ENCODE measurements at regions not wholly inside any gene's neighbourhood (a gene's known extent, or its start where the extent isn't known, plus 50 kb on each side); places are given as distances from the start of the nearest gene placed in this dataset.

DNA sequence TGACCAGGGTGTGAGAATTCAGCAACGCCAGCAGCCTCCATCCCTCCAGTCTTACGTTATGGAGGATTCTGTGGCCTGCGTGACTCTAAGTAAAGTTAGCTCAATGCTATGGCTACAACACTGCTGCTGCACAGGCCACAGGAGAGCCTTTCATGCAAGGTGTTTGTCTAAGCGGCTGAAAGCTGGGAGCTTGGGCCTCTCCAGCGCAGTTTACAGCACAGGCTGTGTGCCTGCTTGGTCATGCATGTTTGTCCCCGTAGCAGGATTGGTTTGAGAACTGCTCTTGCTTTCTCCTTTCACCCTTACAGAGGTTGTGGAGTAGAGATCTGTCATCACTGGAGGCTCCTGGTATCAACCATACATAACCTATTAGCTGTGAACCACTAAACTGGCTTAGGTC, 113.1 kb upstream of the TMCC3 start:
- Histone ChIP-seq H3K4me3 (ENCODE audit: low read depth in 1 of 2, low read length in 2 of 2) (no peak overlapping the region), H3K27me3 (ENCODE audit: low read depth, low read length) (no peaks in the 10 kb centered on the region), H3K27ac (ENCODE audit: low read length) (no peak overlapping the region), H3K4me1 (ENCODE audit: control insufficient read depth in 1 of 2, insufficient read depth in 2 of 2, low read length in 2 of 2) (peaks cover 0 to 4% of the 10 kb centered on the region in 2 donors), H3K9me3 (ENCODE audit: control insufficient read depth in 1 of 2, low read length in 2 of 2) (no peaks in the 10 kb centered on the region), H3K36me3 (ENCODE audit: control insufficient read depth in 1 of 2, insufficient read depth in 2 of 2, low read length in 2 of 2) (no peaks in the 10 kb centered on the region)

DNA sequence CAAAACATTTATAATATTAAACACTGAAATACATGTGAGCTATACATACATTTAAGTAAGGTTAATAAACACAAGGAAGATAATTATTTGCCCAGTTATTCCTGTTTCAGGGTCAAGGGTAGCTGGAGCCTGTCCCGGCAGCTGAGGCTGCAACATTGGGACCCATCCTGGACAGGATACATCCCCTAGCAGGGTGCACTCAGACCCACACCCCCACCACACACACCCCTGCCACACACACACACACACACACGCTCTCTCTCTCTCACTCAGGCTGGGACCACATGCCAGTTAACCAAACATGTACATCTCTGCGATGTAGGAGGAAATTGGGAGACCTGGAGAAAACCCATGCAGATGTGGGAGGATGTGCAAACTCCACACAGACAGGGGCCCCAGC, 112.6 kb upstream of the TMCC3 start:
- Histone ChIP-seq H3K27me3 (ENCODE audit: low read depth, low read length) (no peaks in the 10 kb centered on the region), H3K9me3 (ENCODE audit: control insufficient read depth in 1 of 2, low read length in 2 of 2) (no peaks in the 10 kb centered on the region), H3K4me1 (ENCODE audit: control insufficient read depth in 1 of 2, insufficient read depth in 2 of 2, low read length in 2 of 2) (no peaks in the 10 kb centered on the region), H3K27ac (ENCODE audit: low read length) (no peak overlapping the region), H3K4me3 (ENCODE audit: low read depth in 1 of 2, low read length in 2 of 2) (no peak overlapping the region), H3K36me3 (ENCODE audit: control insufficient read depth in 1 of 2, insufficient read depth in 2 of 2, low read length in 2 of 2) (no peaks in the 10 kb centered on the region)

DNA sequence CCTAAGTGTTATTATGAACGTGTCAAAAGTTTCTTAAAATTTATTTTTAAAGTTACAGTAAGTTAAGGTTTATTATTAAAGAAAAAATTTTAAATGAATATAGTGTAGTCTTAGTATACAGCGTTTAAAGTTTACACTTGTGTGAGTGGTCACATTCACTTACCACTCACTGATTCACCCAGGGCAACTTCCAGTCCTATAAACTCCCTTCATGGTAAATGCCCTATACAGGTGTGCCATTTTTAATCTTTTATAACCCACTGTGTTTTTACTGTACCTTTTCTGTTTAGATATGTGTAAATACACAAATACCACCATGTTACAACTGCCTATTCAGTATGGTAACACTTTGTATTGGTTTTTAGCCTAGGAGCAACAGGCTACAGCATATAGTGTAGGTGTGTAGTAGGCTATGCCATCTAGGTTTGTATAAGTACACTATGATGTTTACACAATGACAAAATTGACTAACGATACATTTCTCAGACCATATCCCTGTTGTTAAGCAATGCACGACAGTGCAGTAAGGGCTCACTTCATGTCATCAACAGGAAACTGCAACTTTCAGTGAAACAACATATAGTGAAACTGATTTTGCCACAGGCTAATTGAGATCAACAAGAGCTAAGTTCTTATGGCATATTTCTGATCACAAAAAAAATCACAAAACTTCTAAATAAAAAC, 112.0 kb upstream of the TMCC3 start:
- Histone ChIP-seq H3K27ac (ENCODE audit: low read length) (no peak overlapping the region), H3K4me1 (ENCODE audit: control insufficient read depth in 1 of 2, insufficient read depth in 2 of 2, low read length in 2 of 2) (no peaks in the 10 kb centered on the region), H3K4me3 (ENCODE audit: low read depth in 1 of 2, low read length in 2 of 2) (no peak overlapping the region), H3K27me3 (ENCODE audit: low read depth, low read length) (no peaks in the 10 kb centered on the region), H3K9me3 (ENCODE audit: control insufficient read depth in 1 of 2, low read length in 2 of 2) (no peaks in the 10 kb centered on the region), H3K36me3 (ENCODE audit: control insufficient read depth in 1 of 2, insufficient read depth in 2 of 2, low read length in 2 of 2) (no peaks in the 10 kb centered on the region)

DNA sequence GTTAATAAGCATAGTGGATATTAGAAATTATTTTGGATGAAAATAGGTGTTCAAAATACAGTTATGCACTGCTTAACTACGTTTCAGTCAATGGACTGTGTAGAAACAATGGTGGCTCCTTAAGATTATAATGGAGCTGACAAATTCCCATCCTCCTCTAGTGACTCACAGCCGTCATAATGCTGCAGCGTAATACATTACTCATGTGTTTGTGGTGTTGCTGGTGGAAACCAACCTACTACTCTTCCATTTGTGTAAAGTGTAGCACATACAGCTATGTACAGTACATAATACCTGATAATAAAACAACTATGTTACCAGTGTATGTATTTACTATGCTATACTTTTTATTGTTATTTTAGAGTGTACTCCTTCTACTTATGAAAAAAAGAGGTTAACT, 111.2 kb upstream of the TMCC3 start:
- no peak overlapping the region for H3K27ac ChIP-seq (ENCODE audit: low read length)
- H3K4me1 ChIP-seq (ENCODE audit: control insufficient read depth in 1 of 2, insufficient read depth in 2 of 2, low read length in 2 of 2): no peaks in the 10 kb centered on the region
- H3K27me3 ChIP-seq (ENCODE audit: low read depth, low read length): no peaks in the 10 kb centered on the region
- no peak overlapping the region for H3K4me3 ChIP-seq (ENCODE audit: low read depth in 1 of 2, low read length in 2 of 2)
- H3K9me3 ChIP-seq (ENCODE audit: control insufficient read depth in 1 of 2, low read length in 2 of 2): no peaks in the 10 kb centered on the region
- no peaks in the 10 kb centered on the region for H3K36me3 ChIP-seq (ENCODE audit: control insufficient read depth in 1 of 2, insufficient read depth in 2 of 2, low read length in 2 of 2)

DNA sequence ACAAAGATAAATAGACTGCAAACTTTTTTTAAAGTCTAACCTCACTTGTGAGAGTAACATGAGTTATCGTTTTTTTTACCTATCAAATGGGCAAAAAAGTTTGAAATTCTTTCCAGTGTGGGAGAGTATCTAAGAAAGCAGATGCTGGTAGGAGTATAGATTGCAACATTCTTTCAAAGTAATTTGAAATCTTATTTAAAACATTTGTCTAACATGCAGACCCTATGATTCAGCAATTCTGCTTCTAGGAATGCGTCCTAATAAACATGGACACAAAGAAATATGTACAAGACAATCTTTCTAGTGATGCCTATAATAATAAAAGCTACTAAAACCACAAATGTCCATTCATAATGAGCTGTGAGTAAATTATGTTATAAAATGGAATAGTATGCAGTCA, 110.4 kb upstream of the TMCC3 start:
- Histone ChIP-seq H3K4me3 (ENCODE audit: low read depth in 1 of 2, low read length in 2 of 2) (no peak overlapping the region), H3K27me3 (ENCODE audit: low read depth, low read length) (no peaks in the 10 kb centered on the region), H3K4me1 (ENCODE audit: control insufficient read depth in 1 of 2, insufficient read depth in 2 of 2, low read length in 2 of 2) (no peaks in the 10 kb centered on the region), H3K36me3 (ENCODE audit: control insufficient read depth in 1 of 2, insufficient read depth in 2 of 2, low read length in 2 of 2) (no peaks in the 10 kb centered on the region), H3K9me3 (ENCODE audit: control insufficient read depth in 1 of 2, low read length in 2 of 2) (no peaks in the 10 kb centered on the region), H3K27ac (ENCODE audit: low read length) (no peak overlapping the region)

DNA sequence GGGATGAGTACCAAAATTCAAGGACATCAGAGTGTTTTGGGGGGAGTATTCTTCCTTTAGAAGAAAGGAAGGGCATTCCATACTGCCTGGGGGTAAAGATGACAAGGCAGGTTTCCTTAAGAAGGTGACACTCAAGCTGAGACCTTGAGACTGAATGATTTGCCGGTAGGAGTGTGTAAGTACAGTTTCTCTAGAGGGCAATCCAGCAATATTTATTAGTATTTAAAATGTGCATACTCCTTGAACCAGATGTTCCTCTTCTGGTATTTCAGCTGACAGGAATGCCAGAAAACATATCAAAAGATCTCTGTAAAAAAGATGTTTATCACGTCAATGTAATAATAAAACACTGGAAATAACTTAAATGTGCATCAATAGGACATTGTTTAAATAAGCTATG, 106.4 kb upstream of the TMCC3 start:
- H3K36me3 ChIP-seq (ENCODE audit: control insufficient read depth in 1 of 2, insufficient read depth in 2 of 2, low read length in 2 of 2): no peaks in the 10 kb centered on the region
- H3K4me1 ChIP-seq (ENCODE audit: control insufficient read depth in 1 of 2, insufficient read depth in 2 of 2, low read length in 2 of 2): no peaks in the 10 kb centered on the region
- H3K4me3 ChIP-seq (ENCODE audit: low read depth in 1 of 2, low read length in 2 of 2): no peak overlapping the region
- no peak overlapping the region for H3K27ac ChIP-seq (ENCODE audit: low read length)
- H3K27me3 ChIP-seq (ENCODE audit: low read depth, low read length): no peaks in the 10 kb centered on the region
- H3K9me3 ChIP-seq (ENCODE audit: control insufficient read depth in 1 of 2, low read length in 2 of 2): no peaks in the 10 kb centered on the region

DNA sequence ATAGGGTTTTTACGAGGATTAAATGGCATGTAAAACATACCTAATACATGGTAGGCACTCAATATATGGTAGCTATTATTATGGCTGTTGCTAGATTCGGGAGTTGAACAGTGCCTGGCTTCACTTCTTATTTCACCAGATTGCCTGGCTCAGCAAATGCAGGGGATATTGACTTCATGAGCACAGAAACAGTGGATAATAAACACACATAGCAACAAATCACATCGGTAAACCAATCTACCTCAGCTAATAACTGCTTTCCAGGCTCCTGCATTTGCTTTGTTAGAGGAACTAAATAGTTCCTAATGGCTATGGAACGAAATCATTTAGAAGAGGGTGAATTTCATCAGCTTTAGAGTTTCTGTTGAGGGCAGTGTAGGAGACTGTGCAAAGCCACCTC, 105.2 kb upstream of the TMCC3 start:
- Histone ChIP-seq H3K27me3 (ENCODE audit: low read depth, low read length) (no peaks in the 10 kb centered on the region), H3K27ac (ENCODE audit: low read length) (no peak overlapping the region), H3K4me3 (ENCODE audit: low read depth in 1 of 2, low read length in 2 of 2) (no peak overlapping the region), H3K9me3 (ENCODE audit: control insufficient read depth in 1 of 2, low read length in 2 of 2) (no peaks in the 10 kb centered on the region), H3K36me3 (ENCODE audit: control insufficient read depth in 1 of 2, insufficient read depth in 2 of 2, low read length in 2 of 2) (no peaks in the 10 kb centered on the region), H3K4me1 (ENCODE audit: control insufficient read depth in 1 of 2, insufficient read depth in 2 of 2, low read length in 2 of 2) (no peaks in the 10 kb centered on the region)

DNA sequence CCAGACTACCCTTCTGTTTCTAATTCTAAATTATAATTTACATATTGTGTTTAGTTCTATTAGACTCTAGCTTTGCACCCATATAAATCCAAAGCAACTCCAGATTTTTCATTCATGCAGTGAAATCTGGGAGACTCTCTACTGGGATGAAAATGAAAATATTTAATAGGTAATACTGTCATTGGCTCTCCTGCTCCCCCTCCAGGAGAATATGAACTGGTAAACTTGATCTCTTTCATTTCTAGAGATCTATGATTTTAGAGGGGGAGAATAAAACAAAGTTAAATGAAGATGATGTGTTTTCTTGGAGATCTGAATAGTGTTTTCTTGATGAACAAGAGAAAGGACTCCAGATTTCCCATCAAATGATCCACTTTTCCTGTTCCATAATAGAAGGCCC, 104.3 kb upstream of the TMCC3 start:
- Histone ChIP-seq H3K27ac (ENCODE audit: low read length) (no peak overlapping the region), H3K27me3 (ENCODE audit: low read depth, low read length) (no peaks in the 10 kb centered on the region), H3K4me1 (ENCODE audit: control insufficient read depth in 1 of 2, insufficient read depth in 2 of 2, low read length in 2 of 2) (no peaks in the 10 kb centered on the region), H3K36me3 (ENCODE audit: control insufficient read depth in 1 of 2, insufficient read depth in 2 of 2, low read length in 2 of 2) (no peaks in the 10 kb centered on the region), H3K4me3 (ENCODE audit: low read depth in 1 of 2, low read length in 2 of 2) (no peak overlapping the region), H3K9me3 (ENCODE audit: control insufficient read depth in 1 of 2, low read length in 2 of 2) (no peaks in the 10 kb centered on the region)

DNA sequence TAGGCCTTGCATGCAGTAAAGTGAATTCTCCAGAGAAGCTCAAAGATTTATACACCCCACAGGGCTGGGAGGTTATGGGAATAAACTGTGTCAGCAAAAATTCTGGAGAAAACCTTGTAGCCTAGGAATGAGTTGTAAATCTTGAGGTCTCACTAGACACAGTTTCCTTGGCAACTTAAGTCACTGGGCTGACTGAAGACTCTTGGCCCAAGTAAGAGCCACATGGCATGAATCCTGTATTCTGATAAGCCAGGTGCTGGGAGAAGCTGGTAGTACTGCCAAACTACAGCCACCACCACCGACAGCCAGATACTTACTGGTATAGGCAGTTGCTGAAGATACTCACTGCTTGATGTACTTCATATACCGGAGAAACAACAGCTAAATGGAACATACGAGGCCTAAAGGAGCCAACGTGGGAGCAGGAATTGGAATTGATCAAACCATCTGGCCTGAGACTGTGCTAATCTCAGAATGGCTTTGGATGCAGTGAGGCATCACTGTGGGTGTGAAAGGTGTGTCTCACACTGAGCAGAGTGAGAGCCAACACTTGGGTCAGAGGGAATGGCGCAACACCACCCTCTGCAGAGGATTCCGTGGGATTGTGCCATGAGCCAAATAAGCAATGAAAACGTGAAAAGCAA, 102.8 kb upstream of the TMCC3 start:
- H3K27me3 ChIP-seq (ENCODE audit: low read depth, low read length): no peaks in the 10 kb centered on the region
- no peaks in the 10 kb centered on the region for H3K36me3 ChIP-seq (ENCODE audit: control insufficient read depth in 1 of 2, insufficient read depth in 2 of 2, low read length in 2 of 2)
- no peak overlapping the region for H3K4me3 ChIP-seq (ENCODE audit: low read depth in 1 of 2, low read length in 2 of 2)
- no peaks in the 10 kb centered on the region for H3K4me1 ChIP-seq (ENCODE audit: control insufficient read depth in 1 of 2, insufficient read depth in 2 of 2, low read length in 2 of 2)
- H3K27ac ChIP-seq (ENCODE audit: low read length): no peak overlapping the region
- no peaks in the 10 kb centered on the region for H3K9me3 ChIP-seq (ENCODE audit: control insufficient read depth in 1 of 2, low read length in 2 of 2)

DNA sequence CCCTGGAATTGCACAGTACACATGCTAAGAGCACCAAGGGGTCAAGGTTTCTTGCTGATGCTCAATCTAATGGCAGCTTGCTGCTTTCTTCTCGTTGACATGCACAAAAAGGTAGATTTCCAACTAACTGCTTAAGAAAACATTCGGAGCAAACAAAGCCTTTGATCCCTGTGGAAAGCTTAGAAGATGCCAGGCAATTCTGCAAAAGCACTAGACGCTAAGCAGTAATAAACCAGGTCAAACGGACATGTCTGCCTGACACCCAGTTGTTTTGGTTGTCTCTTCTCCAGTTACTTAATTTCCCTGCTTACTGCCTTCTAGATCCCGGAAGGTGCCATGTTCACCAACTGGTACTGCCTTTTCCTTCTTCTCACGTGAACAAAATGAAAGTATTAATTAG, 100.5 kb upstream of the TMCC3 start:
- Histone ChIP-seq H3K4me3 (ENCODE audit: low read depth in 1 of 2, low read length in 2 of 2) (no peak overlapping the region), H3K9me3 (ENCODE audit: control insufficient read depth in 1 of 2, low read length in 2 of 2) (no peaks in the 10 kb centered on the region), H3K4me1 (ENCODE audit: control insufficient read depth in 1 of 2, insufficient read depth in 2 of 2, low read length in 2 of 2) (no peaks in the 10 kb centered on the region)

DNA sequence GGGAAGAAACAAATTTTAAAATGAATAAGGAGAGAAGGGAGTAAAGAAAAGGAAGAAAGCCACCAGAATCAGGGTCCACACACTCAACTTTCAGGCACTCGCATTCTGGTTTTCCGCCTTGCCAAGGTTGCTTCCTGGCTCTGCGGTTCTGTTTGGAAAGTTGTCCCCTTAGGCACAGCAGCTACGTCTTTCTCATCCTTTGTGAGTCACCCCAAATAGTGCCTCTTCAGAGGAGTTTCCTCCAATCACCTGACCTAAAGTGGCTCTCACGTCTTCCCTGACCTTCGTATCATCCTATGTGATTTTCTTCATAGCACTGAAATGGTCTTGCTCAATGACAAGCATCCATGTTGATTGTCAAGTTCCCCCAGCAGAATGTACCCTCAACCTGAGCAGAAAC, 99.5 kb upstream of the TMCC3 start:
- Histone ChIP-seq H3K27ac (ENCODE audit: low read length) (no peak overlapping the region), H3K36me3 (ENCODE audit: control insufficient read depth in 1 of 2, insufficient read depth in 2 of 2, low read length in 2 of 2) (no peaks in the 10 kb centered on the region), H3K27me3 (ENCODE audit: low read depth, low read length) (no peaks in the 10 kb centered on the region), H3K4me1 (ENCODE audit: control insufficient read depth in 1 of 2, insufficient read depth in 2 of 2, low read length in 2 of 2) (no peaks in the 10 kb centered on the region), H3K9me3 (ENCODE audit: control insufficient read depth in 1 of 2, low read length in 2 of 2) (no peaks in the 10 kb centered on the region), H3K4me3 (ENCODE audit: low read depth in 1 of 2, low read length in 2 of 2) (no peak overlapping the region)

More for the DNA sequence above, 100.5 kb upstream of the TMCC3 start:
- no peaks in the 10 kb centered on the region for H3K27me3 ChIP-seq (ENCODE audit: low read depth, low read length)
- H3K27ac ChIP-seq (ENCODE audit: low read length): no peak overlapping the region
- no peaks in the 10 kb centered on the region for H3K36me3 ChIP-seq (ENCODE audit: control insufficient read depth in 1 of 2, insufficient read depth in 2 of 2, low read length in 2 of 2)

DNA sequence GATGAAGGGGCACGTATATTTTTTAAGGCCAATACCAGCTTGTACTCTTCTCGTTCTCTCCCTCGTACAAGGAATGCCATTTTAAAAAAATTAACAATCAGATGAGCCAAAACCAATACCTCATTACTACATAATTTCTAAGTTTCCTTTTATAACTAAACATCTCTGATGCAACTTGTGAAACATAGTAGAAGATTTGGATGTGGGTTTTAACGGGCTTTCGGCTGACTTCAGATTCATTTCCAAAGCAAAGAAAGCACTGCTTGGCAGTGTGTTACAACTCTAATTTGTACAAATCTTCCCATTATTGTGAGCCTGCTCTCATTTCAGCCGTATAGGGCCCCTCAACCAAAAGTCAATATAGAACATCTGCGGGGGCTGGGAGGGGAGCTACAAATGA, 99.1 kb upstream of the TMCC3 start:
- no peaks in the 10 kb centered on the region for H3K36me3 ChIP-seq (ENCODE audit: control insufficient read depth in 1 of 2, insufficient read depth in 2 of 2, low read length in 2 of 2)
- no peaks in the 10 kb centered on the region for H3K4me1 ChIP-seq (ENCODE audit: control insufficient read depth in 1 of 2, insufficient read depth in 2 of 2, low read length in 2 of 2)
- no peaks in the 10 kb centered on the region for H3K27me3 ChIP-seq (ENCODE audit: low read depth, low read length)
- H3K4me3 ChIP-seq (ENCODE audit: low read depth in 1 of 2, low read length in 2 of 2): no peak overlapping the region
- H3K27ac ChIP-seq (ENCODE audit: low read length): no peak overlapping the region
- no peaks in the 10 kb centered on the region for H3K9me3 ChIP-seq (ENCODE audit: control insufficient read depth in 1 of 2, low read length in 2 of 2)
